ENCODE measurements at regions not wholly inside any gene's neighbourhood (a gene's known extent, or its start where the extent isn't known, plus 50 kb on each side); places are given as distances from the start of the nearest gene placed in this dataset.

DNA sequence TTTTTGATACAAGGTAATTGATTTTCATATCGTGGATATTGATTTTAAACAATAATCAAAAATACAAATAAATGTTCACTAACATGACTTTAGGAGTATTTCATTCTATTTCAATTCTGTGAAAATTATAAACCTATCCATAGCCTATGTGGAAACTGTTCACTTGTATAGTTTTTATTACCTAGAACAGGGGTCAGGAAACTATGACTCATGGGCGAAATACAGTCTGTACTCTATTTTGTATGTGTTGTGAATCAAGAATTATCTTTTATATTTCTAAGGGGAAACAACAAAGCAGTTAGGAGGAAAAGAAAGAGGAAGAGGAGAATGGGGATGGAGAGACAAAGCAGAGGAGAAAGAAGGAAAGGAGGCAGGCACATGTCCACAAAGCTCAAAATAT lies 181.7 kb upstream of the VRK2 start:
- DNase-seq = no peak

DNA sequence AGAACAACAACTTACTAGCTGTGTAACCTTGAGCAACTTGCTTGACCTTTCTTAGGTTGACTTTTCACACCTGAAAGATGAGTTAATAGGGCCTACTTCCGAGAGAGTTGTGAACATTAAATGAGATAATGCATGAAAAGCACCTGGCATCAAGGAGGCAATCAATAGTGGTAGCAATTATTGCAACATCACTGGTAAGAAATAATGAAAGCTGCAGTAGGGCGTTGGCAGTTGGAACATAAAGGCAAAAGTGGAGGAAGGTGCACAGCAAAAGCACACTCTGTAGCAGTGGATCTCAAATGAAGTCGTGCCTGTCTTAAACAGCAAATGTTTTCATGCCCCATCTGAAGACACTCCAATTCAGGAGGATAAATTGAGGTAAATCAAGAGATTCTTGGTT lies 178.9 kb upstream of the VRK2 start:
- no peak for DNase-seq

DNA sequence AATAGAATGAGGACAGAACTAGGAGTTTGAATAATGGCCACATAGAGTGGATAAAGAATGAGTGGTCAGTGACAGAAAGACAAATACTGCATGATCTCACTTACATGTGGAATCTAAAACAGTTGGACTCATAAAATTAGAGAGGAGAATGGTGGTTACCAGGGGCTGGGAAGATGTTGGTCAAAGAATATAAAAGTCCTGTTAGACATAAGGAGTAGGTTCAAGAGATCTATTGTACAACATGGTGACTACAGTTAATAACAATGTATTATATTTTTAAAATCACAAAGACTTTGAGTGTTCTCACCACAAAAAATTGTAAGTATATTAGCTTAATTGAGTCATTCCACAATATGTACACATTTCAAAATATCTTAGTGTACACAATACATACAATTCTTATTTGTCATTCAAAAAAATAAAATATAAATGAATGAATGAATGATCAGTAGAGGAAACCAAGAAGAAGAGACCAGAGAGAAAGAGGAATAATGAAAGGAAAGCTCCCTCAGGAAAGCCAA lies 177.9 kb upstream of the VRK2 start:
- DNase-seq = no peak

DNA sequence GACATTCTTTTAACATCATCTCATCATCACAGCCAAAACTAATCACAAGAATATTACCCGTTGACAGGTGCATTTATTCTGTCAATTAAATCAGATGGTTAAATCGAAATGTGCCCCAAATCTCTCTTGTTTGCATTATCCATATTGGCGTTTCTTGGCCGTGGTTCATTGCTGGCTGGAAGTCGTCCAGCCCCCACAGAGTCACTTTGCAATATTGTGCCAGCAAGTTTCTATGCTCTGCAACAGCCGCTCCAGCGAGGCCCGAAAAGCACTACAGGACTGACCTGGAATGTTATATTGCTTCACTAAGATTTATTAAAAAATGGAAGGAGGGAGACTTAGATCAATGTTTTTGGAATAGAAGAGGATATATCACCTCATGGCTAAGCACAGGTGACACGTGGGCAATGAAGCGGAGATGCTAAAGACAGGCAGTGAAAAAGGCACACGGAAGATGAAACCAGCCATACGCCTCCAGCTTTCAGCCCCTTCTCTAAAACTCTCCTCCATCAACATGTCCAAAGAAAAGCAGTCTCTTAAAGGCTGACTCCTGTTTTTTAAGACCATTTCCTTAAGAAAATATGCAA lies 176.8 kb upstream of the VRK2 start:
- no peak for DNase-seq

DNA sequence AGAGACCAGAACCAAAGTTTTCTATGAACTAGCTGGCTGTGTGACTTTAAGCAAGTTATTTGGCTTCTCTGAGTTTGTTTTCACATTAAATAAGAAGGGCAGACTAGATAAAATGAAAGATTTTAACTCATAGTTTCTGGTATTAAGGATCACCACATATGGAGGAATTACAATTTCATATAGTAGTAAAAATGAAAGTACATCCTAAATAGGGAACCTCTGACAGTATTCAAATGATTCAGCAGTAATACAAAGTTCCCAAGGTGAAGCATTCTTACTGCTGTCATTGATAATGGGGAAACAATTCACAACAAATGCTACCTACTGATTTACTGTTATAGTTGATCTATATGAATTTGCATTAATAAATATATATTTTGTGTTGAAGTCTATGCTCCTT lies 170.3 kb upstream of the VRK2 start:
- DNase-seq = no peak

DNA sequence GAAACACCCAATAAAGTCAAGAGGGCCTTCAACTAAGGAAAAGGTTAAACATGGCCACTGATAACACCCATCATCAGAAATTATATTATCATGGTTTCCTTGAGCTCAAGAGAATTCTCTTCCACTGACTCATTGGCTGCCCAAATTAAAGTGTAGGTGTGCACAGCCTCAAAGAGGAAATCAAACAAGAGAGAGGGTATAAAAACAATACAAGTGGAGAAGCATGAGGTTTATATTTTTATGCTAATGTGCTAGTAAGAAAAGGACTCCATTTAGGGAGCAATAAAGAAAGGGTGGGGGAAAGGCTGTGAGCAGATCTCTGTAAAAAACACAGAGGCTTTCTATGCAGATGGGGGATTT lies 168.8 kb upstream of the VRK2 start:
- no peak for DNase-seq

DNA sequence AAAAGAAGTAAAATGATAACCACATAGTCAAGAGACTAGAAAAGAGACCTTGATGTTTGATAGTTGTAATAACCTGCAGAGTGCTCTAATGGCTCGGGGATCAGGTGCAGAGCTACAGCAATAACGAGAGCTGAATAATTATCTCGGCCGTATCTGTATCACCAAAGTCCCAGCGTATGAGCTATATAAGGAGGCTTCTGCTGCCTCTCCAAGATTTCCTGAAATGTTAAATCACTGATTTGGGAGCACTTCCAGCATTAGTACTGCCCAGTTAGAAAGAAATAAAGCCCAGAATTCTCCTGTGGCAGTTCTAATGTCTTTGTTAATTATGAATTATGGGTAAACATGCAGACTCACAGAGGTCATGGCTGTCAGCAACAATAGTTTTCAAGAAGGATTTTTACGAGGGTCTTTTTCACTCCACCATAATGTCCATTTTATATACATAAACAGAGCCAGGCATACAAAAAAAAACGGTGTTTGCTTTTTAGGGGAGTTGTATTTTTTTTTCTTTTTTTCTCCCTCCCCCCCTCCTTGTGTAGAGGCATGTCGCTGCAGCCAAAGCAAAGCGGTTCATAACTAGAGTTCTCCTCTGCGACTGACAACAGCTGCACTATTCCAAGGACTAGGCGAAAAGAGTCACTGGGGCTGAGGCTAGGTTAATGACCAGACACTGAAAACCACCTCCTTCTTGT lies 168.3 kb upstream of the VRK2 start:
- DNase-seq = no peak

DNA sequence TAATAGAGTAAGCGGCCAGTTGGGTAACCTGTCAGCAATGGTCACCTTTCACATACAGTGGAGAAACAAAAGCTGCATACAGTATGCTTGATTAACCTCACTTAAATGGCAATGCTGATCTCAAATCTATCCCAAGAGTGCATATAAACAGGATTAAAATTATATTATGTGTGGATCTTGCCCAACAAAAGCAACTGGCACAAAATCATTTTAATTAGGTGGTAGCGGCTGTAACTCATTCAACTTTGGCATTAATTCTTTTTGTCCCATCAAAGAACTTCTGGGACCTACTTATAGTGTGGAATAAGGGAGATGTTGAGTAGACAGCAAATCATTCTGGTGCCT lies 167.8 kb upstream of the VRK2 start:
- DNase-seq = no peak

DNA sequence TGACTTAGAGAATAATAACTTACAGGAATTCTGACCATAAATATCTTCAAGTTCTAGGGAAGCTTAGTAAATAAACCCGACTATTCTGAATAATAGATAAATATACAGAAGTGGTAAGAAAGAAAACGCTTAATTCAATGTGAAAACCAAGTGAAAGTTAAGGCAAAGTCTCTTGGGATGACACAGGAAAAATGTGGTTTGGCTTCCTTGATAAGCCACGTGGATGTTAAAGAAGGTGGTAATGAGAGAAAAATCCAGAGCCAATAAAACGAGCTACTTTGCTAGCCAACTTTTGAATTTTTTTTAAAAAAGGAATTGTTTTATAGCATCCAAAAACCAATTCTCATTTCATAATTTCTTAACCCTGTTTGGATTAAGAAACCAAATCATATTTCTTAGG lies 166.2 kb upstream of the VRK2 start:
- DNase-seq = no peak

DNA sequence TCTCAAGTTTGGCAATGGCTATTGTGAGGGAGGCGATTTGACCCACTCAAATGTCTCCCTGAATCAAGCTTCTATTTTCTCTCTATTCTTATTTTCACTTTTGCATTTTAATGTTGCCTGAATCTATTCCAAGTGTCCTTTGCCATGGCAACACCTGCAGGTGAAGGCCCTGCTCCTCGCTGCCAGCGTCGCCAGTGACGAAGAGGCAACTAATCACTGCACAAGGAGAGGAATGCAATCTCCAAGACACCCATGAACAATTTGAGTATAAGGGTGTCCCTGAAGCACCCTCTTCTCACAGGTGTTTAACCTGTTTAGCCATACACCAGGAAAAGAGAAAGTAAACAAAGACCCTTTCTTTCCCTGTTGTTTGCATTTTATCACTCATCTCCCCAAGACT lies 165.6 kb upstream of the VRK2 start:
- DNase-seq = no peak

DNA sequence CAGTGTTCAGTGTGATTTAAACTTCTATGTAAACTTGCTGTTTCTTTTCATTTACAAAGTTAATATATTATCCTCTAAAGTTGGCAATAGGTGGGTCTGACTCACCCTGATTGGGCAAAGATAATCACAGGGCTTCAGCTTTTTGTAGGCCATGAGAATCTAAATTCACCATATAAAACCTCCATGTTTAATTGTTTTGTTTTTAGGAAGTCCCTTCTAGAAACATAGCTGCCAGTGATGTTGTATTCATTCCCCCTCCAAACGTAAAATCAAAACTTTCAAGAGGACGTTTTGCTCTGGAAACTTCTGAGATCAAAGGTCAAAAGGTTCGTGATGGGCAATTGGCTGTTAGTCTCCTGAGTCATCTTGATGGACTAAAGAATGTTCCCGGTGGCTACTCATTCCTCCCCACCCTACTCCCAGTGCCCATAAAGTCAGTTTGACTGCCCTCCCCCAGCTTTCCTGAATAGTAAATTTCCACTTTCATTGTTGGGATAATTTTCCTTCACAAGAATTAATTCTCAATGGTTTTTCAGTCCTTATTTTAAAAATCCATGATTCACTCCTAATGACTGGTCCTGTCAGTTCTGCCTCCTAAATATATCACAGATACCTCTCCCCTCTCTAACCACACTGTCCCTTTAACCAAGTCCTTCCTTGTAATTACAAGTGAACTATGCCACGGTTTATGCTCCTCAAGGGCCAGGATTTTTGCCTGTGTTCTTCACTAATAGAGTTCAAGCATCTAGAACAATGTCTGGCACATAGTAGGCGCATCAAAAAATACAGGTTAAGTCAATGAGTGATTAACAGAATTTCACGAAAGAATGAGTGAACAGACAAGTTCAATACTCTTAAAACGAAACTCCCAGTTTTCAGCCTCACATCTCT lies 164.4 kb upstream of the VRK2 start:
- no peak for DNase-seq

DNA sequence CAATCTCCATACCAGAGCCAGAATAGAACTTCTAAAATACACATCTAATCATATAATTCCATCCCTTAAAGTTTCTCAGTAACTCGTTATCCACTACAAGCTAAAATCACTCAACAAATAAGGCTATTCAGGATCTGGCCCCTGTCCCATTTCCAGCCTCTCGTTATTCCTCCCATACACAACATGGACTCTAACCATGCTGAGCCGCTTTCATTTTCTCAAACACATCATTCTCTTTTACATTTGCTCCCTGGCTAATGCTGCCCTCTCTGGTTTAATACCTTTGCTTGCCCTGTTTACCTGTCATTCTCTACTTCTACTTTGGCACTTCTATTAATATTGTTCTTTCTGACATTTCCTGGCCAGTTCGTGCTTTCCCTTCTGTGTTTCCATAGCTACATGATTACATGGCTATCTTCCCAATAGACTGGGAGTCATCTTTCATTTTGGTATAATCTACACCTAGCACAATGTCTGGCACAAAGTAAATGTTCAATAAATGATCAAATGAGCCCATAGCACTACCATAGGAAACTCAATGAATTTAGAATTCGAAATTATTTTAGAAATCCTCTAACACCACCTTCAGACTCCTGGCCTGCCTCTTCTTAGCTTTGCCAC lies 163.6 kb upstream of the VRK2 start:
- no peak for DNase-seq

DNA sequence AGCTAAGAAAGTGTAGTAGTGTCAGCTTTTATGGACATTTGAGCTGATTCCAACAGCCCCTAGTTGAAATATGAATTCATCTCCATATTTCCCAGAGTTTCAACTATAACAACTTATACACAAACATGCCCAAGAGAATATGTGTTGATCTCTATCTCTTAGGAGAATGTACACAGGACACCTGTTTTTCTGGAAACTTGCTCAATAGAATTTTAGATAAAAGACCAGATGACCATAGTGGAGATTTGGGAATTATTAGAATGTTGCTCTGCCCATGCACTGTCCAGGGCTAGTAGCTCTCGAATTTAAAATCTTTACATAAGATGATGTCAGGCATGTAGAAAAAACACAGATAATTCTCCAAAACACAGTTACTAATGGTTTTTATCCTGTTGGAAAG lies 162.3 kb upstream of the VRK2 start:
- DNase-seq = no peak

DNA sequence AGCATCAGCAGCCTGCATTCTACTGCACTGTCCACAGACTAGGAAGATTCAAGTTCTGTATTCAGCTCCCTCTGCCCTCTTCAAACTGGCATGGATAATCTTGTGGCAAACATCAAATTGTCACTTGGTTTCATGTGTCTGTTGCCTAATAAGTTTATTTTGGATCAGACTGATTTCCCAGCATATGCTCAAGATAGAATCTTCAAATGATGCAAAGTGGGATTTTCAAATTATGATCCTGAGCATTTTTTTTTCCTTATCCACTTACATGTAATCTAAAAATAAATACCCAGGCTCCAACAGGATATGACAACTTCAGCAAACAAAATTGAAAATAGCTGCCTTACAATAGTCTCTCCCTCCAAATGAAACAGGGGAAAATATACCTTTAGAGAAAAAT lies 160.9 kb upstream of the VRK2 start:
- DNase-seq = no peak

DNA sequence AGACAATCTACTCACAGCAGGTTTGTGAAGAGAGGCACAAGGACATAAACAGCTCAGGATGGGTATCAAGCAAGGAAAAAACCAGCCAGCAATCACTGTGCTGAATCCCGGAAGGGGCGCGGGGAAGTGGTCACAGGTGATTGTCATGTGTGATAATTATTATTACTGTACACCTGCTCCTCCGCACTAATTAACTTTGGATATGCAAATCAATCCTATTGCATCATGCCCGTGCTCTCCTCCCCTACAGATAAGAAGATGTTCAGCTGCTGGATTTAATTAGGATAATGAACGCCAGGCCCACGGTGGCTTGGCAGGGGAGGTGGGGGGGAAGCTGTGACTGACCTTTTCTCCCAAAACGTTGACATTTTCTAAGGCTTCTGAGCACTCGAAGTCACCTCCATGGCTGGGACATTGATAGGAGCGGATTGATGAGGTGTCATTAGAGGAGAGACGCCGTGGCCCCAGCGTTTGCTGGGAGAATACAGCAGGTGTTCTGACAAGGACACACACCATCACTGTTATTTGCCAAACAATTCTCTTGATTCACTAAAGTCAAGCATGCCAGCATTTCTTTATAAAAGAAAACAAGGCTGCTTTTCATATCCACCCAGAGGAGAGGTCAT lies 160.3 kb upstream of the VRK2 start:
- no peak for DNase-seq

DNA sequence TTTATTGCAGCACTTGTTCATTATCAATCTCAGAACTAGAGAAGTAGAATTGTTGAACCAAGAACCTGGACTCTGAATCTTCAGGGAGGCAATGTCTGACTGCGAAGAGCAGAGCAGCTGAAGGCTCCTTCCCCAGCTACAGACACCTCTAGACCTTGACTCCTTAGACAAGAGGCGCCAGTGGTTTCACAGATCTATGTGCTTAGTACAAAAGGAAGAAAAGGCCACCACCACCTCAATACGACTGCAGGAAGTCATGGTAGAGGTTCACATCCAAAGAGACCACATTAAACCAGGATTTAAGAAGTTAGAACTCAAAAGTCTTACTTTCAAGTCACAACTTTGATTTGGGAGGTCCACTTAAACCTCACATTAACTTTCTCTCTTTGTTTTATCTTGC lies 158.1 kb upstream of the VRK2 start:
- DNase-seq = no peak

DNA sequence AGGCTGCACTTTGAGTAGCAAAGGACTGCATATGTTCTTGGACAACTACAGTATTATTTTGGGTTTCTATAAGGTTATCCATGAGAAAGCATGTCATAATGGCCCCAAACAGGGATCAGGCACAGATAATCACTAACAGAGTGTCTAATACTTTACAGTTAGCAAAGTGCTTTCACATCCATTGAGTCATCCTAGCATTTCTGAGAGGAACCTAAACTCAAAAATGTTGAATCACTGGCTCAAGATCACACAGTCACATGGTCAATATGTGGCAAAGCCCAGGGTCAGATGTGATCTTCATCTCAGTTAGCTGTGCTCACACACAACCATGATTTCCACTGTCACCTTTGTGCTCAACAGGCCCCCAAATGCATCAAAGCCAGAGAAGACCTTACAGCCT lies 156.1 kb upstream of the VRK2 start:
- DNase-seq = no peak

DNA sequence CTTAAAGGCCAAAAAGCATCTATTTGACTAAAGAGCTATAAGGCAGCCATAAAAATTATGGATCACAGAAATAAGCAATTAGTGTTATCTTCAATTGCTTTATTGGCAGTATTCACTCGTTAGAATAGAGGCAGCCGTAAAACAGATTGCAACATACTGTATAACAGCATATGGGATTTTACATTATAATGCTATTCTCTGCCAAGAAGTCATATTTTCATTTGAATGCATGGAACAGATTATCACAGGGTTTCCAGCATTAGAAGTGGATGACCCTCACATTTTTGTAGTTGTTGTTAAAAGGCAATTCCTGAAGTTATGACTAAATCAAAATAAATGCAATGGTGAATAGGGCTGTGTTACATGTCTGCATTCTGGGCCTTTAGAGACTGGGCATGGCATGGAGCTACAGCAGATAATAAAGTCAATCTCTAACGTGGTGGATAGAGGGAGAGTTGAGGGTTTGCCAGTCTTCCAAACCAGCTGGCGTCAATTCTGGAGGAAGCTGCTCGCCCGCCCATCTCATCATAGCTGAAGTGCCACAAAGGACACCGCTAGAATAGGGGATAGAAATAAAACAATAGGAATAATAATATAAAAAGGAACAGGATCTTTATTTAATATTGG lies 155.4 kb upstream of the VRK2 start:
- DNase-seq = no peak

DNA sequence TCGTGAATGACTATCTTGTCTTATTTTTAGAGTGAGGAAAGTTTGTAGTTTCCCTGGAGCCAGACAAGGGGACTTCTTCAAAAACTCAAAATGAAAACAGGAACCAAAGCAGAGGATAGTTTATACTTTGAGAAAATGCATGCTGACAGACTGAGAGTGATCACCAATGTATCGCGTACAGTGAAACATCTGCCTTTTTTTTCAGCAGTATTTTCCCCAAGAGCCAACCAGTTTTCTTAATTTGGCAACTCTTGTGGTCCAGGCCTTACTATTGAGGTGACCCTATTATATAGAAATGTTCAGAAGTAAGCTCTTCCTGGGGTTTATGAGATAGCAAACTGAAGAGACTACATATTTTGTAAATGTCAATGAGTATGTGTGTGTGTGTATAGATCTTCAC lies 153.7 kb upstream of the VRK2 start:
- DNase-seq = no peak

DNA sequence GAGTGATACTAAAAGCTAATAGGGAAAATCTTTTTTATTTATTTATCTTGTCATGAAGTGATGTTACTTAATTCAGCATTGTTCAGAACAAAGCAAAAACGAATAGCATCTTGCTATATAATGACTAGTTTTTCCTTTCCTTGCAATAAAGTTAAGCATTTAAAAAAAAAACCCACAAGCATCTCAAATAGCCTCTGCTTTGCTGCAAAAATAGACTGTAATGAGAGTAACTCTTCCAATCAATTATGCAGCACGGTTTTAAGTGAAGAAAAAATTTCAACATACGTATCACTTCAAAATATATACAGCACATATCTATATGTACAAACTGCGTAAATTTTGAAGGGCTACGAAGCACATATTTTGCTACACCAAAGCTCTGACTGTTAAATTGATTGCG lies 153.3 kb upstream of the VRK2 start:
- no peak for DNase-seq

DNA sequence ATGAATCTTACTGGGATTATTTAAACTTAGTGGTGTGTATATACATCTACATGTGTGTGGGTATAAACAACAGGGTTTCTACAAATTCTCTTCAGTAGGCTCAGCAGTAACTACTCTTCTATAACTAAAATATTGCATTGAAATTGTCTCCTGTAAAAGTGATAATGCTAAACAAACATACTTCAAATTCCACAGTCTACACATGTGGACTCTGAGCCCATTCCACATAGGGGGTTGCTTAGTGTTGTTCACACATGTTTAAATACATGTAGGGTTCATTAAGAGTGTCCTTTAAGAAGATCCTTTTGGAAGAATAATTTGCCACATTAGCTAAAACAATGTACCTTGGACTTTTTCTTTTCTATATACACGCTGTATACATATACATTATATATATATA lies 152.8 kb upstream of the VRK2 start:
- no peak for DNase-seq

DNA sequence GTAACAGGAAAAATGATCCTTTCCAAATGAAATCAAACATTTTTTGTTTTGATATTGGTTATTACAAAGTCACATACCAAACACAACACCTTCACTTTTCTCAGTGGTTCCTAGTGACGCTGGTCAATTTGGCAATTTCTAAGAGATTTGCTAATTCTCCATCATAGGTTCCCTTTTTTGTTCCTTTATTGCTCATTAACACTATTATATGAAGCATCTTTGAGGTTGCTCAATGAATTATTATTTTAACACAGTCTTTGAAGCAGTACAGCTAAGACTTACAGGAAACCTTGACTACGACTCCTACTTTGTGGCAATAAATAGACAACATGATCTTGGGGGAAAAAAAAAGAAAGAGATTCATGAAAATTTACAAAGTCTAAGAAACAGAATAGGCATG lies 152.2 kb upstream of the VRK2 start:
- no peak for DNase-seq

DNA sequence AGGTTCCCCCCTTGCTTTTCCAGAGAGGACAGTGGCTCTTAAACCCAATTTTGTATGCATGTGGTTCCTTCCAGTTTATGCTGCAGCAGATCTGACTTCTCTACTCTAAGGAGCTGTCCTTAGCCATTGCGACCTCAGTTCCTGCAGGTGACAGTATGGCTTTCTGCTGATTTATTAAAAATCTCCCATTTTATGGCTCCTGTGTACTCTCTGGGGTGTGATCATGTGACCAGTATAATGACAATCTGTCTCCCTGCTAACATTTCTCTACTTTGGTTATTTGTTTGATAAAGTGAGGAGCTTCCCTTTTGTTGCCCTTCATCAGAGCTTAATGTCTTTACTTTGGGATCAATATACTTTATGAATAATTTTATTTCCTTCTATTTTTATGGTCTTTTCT lies 148.7 kb upstream of the VRK2 start:
- no peak for DNase-seq

Measured in stimulated activated CD4-positive, alpha-beta T cell treated with anti-CD3 and anti-CD28 coated beads, Interleukin-4, amount 100 ng/mL, for 4 hours (primary cell).